ENCODE measurements at regions not wholly inside any gene's neighbourhood (a gene's known extent, or its start where the extent isn't known, plus 50 kb on each side); places are given as distances from the start of the nearest gene placed in this dataset.

DNA sequence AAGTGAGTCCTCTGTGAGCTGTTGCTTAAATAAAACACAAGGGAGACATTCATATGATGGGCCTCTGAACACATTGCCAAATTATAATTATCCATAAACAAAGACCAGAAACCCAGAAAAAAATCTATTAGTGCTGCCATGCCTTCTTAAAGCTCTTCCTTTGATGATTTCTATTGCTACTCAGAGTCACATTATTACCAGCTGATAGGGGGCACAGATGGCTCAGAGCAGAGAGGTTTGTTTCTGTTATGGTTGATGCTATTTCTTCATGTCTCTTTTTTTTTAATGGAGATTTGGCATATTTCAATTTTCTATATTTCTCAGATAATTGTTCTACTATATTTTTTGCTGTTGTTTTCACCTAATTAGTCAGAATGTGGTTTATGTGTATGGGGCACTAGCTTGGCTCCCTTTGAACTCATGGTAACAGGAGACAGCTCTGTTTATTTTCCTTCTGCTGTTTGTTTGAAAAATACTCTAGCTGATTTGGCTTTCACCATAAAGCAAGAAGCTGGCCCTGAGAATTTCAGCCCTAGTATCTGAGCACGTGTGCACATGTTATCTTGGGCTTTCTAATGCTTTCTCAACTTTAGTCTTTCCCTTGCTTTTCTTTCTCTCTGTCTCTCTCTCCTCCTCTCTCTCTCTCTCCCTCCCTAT lies 568.8 kb downstream of the PPARGC1A start:
- no peak for TF ChIP-seq POLR2A (IDR thresholded peaks at IDR 0.05)
- TF ChIP-seq, protein P1, sequence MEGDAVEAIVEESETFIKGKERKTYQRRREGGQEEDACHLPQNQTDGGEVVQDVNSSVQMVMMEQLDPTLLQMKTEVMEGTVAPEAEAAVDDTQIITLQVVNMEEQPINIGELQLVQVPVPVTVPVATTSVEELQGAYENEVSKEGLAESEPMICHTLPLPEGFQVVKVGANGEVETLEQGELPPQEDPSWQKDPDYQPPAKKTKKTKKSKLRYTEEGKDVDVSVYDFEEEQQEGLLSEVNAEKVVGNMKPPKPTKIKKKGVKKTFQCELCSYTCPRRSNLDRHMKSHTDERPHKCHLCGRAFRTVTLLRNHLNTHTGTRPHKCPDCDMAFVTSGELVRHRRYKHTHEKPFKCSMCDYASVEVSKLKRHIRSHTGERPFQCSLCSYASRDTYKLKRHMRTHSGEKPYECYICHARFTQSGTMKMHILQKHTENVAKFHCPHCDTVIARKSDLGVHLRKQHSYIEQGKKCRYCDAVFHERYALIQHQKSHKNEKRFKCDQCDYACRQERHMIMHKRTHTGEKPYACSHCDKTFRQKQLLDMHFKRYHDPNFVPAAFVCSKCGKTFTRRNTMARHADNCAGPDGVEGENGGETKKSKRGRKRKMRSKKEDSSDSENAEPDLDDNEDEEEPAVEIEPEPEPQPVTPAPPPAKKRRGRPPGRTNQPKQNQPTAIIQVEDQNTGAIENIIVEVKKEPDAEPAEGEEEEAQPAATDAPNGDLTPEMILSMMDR (IDR thresholded peaks at IDR 0.05), result no peak

Measured in uterus (tissue), 2 donors.